H7 (cell line): ENCODE measurements at regions not wholly inside any gene's neighbourhood (a gene's known extent, or its start where the extent isn't known, plus 50 kb on each side); places are given as distances from the start of the nearest gene placed in this dataset.
"Not testable (repeated sequence)": the region's sequence is repeated elsewhere in the genome, so short reads cannot be mapped to it uniquely, and the experiment has no call there.

ENCODE experiments used
- DNase-seq: peaks from one replicate; pipeline ENCODE4 v3.0.0; 2012
- H3K27me3 ChIP-seq: 2 replicates; pipeline ENCODE4 v1.6.0; 2011; ENCODE audit warnings: mild to moderate bottlenecking, low read length; ENCODE audit not compliant: control insufficient read depth, insufficient read depth
- H3K36me3 ChIP-seq: replicated peaks from 2 replicates; pipeline ENCODE4 v1.5.1; 2011; ENCODE audit warnings: low read length; ENCODE audit not compliant: control insufficient read depth, insufficient read depth
- H3K4me3 ChIP-seq: 2 replicates; pipeline ENCODE4 v1.5.1; 2011; ENCODE audit warnings: low read depth, mild to moderate bottlenecking, control low read depth, low read length, moderate library complexity; ENCODE audit not compliant: insufficient read depth

DNA sequence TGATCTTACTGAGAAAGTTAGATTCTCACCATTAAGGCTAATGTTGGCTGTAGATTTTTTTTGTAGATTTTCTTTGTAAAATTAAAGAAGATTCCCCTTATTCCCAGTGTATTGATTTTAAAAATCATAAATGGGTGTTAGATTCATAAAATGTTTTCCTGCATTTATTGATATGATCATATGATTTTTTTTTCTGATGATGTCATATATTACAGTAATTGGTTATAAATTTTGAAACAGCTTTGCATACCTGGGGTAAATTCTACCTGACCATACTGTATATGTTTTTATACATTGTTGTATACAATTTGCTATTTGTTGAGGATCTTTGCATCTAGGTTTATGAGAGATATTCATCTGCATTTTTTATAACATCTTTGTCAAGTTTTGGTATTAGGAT lies 880.3 kb upstream of the GRIA3 start:
- no peaks in the 10 kb centered on the region for H3K36me3 ChIP-seq
- DNase-seq, result no peak
- no peak overlapping the region for H3K4me3 ChIP-seq
- H3K27me3 ChIP-seq, result no peaks in the 10 kb centered on the region

DNA sequence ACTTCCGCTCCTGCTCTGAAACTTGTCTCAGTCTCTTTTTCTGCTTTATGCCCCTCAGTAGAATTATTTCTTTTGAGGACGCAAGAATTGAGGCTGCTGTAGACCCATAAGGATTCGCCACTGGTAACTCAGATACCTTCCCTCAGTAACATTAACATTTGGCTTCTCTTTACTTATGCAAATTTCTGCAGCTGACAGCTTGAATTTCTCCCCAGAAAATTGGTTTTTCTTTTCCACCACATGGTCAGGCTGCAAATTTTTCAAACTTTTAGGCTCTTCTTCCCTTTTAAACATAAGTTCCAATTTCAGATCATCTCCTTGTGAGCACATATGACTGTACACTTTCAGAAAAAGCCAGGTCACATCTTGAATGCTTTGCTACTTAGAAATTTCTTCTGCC lies 839.3 kb upstream of the GRIA3 start:
- H3K4me3 ChIP-seq, result no peak overlapping the region

GRCh38 chrX:122363112-122363795 lies 820.8 kb upstream of the GRIA3 start:
- peak; percentile 8 for DNase-seq
- Histone ChIP-seq H3K36me3 (no peaks in the 10 kb centered on the region), H3K27me3 (no peaks in the 10 kb centered on the region), H3K4me3 (no peak overlapping the region)

More for the DNA sequence above, 839.3 kb upstream of the GRIA3 start:
- Histone ChIP-seq H3K36me3 (no peaks in the 10 kb centered on the region), H3K27me3 (no peaks in the 10 kb centered on the region)
- no peak for DNase-seq

- not testable (repeated sequence) for H3K36me3 ChIP-seq, H3K4me3 ChIP-seq, DNase-seq, H3K27me3 ChIP-seq
Measured at GRCh38 chrX:122375533-122375932, 808.5 kb upstream of the GRIA3 start.

DNA sequence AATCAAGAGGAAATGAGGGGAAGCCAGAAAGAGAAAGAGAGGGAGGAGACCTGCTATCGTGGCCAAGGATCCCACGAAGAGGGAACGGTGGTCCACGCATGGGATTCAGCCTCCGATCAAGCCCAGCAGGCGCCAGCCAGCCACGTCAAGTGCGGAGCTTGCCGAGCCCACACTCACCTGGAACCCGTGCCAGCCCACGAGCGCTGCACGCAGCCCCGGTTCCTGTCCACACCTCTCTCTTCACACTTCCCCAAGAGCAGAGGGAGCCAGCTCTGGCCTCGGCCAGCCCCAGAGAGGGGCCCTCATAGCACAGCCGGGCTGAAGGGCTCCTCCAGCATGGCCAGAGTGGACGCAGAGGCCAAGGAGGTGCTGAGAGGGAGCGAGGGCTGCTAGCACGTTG lies 795.1 kb upstream of the GRIA3 start:
- no peak for DNase-seq
- Histone ChIP-seq H3K27me3 (no peaks in the 10 kb centered on the region), H3K4me3 (no peak overlapping the region), H3K36me3 (no peaks in the 10 kb centered on the region)

- Histone ChIP-seq H3K27me3 (no peaks in the 10 kb centered on the region), H3K36me3 (no peaks in the 10 kb centered on the region), H3K4me3 (no peak overlapping the region)
- no peak for DNase-seq
Measured at GRCh38 chrX:122418758-122419157, 765.3 kb upstream of the GRIA3 start.

GRCh38 chrX:122421434-122422121 lies 762.5 kb upstream of the GRIA3 start:
- H3K4me3 ChIP-seq, result no peak overlapping the region
- no peak for DNase-seq
- H3K36me3 ChIP-seq, result no peaks in the 10 kb centered on the region

DNA sequence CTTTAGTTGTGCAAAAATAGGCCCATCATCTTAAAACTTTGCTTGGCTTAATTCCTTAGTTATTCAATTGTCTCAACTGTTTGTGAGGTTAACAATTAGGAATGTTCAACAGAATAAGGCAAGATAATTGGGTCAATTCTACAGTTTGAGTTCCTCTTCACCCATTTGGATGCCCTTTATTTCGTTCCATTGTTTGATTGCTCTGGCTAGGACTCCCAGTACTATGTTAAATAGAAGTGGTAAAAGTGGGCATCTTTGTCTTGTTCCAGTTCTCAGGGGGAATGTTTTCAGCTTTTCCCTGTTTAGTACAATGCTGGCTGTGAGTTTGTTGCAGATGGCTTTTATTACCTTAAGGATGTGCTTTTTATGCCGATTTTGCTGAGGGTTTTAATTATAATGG lies 761.5 kb upstream of the GRIA3 start:
- Histone ChIP-seq H3K36me3 (no peaks in the 10 kb centered on the region), H3K4me3 (no peak overlapping the region), H3K27me3 (no peaks in the 10 kb centered on the region)
- DNase-seq, result no peak

More at GRCh38 chrX:122421434-122422121, 762.5 kb upstream of the GRIA3 start:
- H3K27me3 ChIP-seq, result no peaks in the 10 kb centered on the region

- no peaks in the 10 kb centered on the region for H3K27me3 ChIP-seq
- H3K4me3 ChIP-seq, result no peak overlapping the region
- no peak for DNase-seq
- H3K36me3 ChIP-seq, result no peaks in the 10 kb centered on the region
Measured at GRCh38 chrX:122434942-122435341, 749.1 kb upstream of the GRIA3 start.

- Histone ChIP-seq H3K27me3 (no peaks in the 10 kb centered on the region), H3K36me3 (no peaks in the 10 kb centered on the region), H3K4me3 (no peak overlapping the region)
- DNase-seq, result no peak
Measured at GRCh38 chrX:122439831-122440230, 744.2 kb upstream of the GRIA3 start.

DNA sequence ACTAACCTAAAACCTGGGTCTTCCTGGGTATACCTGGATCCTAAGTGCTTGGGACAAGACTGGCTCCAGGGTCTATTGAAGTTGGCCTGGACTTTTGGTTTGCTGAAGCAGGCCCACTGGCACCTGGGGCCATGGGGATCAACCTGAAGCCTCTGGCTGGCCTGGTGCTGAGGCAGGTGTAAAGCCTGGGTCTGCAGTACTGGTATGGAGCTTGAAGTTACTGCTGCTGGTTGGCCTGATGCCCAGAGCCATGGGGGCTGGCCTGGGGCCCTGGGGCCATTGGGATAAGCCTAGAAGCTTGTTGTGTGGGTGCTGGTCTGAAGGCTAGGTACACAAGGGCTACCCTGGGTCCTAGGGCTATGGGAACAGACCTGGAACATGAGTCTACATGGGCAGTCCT lies 743.2 kb upstream of the GRIA3 start:
- Histone ChIP-seq H3K36me3 (no peaks in the 10 kb centered on the region), H3K27me3 (no peaks in the 10 kb centered on the region), H3K4me3 (no peak overlapping the region)
- DNase-seq, result no peak

- Histone ChIP-seq H3K27me3 (no peaks in the 10 kb centered on the region), H3K4me3 (no peak overlapping the region), H3K36me3 (no peaks in the 10 kb centered on the region)
- no peak for DNase-seq
Measured at GRCh38 chrX:122441451-122441850, 742.6 kb upstream of the GRIA3 start.

DNA sequence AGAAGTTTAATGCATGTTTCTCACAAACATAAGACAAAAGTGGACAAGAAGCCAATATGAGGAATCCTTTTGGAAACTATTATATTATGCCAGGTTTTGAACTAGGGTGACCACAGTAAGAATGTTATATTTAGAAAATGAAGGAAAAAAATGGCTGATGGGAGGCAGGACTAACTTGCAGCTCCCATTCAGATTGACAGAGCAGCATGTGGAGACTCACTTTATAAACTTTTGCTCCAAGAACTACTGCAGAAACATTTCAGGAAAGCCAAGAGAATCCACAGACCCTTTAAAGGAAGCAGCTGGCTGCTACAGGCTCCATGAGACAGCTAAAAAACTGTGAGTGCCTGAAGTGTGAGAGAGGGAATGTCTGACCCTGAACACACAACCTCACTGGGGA lies 738.6 kb upstream of the GRIA3 start:
- H3K27me3 ChIP-seq, result no peaks in the 10 kb centered on the region
- no peak for DNase-seq
- no peaks in the 10 kb centered on the region for H3K36me3 ChIP-seq
- no peak overlapping the region for H3K4me3 ChIP-seq

DNA sequence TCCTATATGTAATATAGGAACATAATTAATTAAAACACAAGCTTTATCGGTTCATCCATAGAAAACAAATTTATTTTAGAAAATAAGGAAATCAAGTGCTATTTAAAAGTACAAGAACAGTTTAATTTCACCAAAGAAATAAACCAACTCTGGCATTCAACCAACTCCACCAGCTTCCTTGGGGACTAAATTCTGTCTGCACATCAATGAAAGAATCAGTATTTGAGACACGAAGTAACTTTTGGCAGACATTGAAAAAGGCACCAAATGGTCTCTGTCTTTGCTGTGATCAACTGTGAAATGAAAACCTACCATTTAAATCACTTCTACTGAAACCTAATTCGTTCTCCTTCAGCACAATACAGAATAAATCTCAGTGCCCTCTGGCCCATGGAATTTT lies 719.7 kb upstream of the GRIA3 start:
- Histone ChIP-seq H3K4me3 (no peak overlapping the region), H3K36me3 (no peaks in the 10 kb centered on the region), H3K27me3 (no peaks in the 10 kb centered on the region)
- no peak for DNase-seq

DNA sequence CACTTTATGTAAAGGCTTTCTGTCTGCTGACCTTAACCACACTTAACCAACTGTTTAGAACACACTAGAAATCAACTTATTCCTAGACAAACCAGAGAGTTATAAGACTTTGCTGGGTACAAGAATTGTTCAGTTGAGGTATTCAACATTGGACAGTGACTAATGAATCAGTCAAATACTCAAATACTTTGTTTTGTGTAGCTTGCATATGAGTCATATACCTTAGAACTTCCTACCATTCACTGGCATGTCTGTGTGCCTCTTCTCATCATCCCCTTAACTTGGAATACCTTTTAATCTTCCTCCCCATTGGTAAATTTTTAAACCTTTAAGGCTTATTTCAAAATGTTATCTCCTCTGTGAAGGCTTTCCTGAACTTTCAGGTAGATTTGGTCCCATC lies 708.8 kb upstream of the GRIA3 start:
- Histone ChIP-seq H3K36me3 (no peaks in the 10 kb centered on the region), H3K27me3 (no peaks in the 10 kb centered on the region), H3K4me3 (no peak overlapping the region)
- no peak for DNase-seq
